Fibroblast of pulmonary artery (primary cell): ENCODE measurements at regions not wholly inside any gene's neighbourhood (a gene's known extent, or its start where the extent isn't known, plus 50 kb on each side); places are given as distances from the start of the nearest gene placed in this dataset.

ENCODE experiments used
- DNase-seq: peaks from one replicate; pipeline ENCODE4 v3.0.0-alpha.2; 2010; ENCODE audit warnings: low read depth
- H3K4me3 ChIP-seq: replicated peaks from 2 replicates; pipeline ENCODE4 v1.5.1; 2011; ENCODE audit warnings: low read depth, mild to moderate bottlenecking, control low read depth, low read length, moderate library complexity
- CTCF ChIP-seq: IDR thresholded peaks from 2 replicates; pipeline ENCODE4 v1.5.1; 2011; ENCODE audit warnings: mild to moderate bottlenecking, control low read depth, low read length, inconsistent platforms; ENCODE audit errors: missing control alignments

DNA sequence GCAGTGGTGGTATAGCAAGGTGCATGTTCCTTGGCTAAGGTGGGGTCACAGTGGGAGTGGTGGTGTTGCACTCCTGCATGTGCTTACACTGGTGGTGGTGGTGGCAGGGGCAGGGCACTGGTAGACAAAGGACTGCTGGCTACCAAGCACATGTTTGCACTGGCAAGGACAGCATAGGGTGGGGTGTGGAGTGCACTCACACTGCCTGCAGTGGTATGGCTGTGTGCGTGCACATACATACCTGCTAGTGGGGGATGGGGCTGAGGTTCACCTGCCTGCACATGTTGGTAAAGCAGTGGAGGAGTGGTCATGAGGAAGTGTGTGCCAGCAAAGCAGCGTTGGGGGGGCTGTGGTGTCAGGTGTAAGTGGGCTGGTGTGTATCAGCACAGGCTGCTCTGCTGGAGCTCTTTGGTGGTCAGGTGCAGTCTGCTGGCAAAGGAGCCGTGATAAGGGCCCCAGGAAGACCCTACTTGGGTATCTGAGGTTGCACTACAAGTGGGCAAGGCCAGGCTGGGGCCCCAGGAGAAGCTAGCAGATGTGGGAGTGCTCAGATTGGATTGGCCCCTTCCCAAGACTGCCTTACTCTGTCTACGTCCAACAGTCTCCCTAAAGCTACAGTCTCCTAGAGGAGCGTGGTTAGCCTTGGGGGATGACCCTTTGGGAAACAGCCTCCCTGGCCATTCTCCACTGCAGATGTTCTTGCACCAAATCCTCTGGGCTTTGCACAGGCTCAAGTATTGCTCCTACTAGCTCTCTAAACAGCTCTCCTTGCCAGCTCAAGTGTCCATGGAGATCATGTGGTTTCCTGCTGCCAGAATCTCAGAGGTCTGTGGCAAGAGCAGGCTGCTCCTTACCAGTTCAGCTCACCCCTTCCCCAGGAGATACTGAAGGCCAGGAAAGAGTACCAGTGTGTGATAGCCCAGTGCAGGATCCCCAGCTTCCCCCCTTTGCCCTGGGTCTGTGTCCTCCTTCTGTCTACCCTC, 486.3 kb upstream of the PABPC4L start:
- no peak for DNase-seq

DNA sequence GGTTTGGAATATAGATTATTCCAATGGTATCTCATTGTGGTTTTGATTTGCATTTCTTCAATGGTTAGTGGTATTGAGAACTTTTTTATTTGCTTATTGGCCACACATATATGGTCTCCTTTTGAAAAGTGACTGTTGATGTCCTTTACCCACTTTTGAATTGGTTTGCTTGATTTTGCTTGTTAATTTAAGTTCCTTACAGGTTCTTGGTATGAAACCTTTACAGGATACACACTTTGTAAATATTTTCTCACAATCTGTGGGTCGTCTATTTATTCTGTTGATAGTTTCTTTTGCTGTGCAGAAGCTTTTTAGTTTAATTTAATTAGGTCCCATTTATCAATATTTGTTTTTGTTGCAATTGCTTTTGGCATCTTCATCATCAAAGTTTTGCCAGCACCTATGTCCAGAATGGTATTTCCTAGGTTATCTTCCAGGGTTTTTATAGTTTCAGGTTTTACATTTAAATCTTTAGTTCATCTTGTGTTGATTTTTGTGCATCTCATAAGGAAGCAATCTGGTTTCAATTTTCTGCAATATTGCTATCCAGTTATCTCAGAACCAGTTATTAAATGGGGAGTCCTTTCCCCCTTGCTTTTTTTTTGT, 475.7 kb upstream of the PABPC4L start:
- no peak for DNase-seq
- no peak overlapping the region for H3K4me3 ChIP-seq
- no peak for TF ChIP-seq CTCF

More for the DNA sequence above, 486.3 kb upstream of the PABPC4L start:
- TF ChIP-seq CTCF = no peak
- H3K4me3 ChIP-seq = no peak overlapping the region

GRCh38 chr4:134668237-134668636, 466.6 kb upstream of the PABPC4L start:
- no peak overlapping the region for H3K4me3 ChIP-seq
- TF ChIP-seq CTCF = no peak
- DNase-seq = peak; percentile 2

GRCh38 chr4:134666640-134667039, 465.1 kb upstream of the PABPC4L start:
- DNase-seq = no peak
- TF ChIP-seq CTCF = no peak
- H3K4me3 ChIP-seq = no peak overlapping the region

DNA sequence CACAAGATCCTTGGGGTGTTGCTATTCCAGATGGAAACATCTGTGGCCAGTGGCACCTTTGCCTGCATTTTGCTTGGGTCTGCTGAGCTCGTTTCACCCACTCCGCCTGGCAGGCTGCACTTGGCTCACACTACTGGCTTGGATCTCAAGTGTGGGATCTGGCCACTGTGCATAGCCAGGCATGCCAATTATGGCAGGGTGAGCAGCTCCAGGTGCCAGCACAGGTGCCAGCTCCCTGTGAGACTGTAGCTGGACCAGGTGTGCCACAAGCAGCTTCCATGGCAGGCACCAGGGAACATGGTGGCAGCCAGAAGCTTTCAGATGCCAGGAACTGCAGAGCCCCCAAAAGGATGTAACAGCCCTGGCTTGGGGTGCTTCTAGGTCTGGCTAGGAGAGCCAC, 463.8 kb upstream of the PABPC4L start:
- DNase-seq = no peak
- no peak overlapping the region for H3K4me3 ChIP-seq
- TF ChIP-seq CTCF = no peak

DNA sequence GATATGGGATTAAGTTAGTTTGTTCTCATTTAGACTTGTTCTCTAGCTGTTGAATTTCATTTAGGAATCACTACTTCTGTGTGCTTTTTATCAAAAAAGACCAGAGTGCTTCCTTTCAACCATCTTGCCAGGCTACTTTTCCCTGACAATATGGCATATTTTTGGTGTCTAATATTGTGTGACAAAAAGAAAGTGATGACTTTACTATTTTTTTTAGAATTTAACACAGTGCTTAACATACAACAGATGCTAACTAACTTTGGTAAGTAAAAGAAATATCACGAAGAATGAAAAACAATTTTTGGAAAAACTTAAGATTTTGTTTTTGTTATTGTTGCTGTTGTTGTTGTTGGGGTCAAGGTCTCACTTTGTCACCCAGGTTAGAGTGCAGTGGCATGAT, 462.2 kb upstream of the PABPC4L start:
- no peak for TF ChIP-seq CTCF
- H3K4me3 ChIP-seq = no peak overlapping the region
- no peak for DNase-seq
